Stimulated activated CD4-positive, alpha-beta T cell treated with anti-CD3 and anti-CD28 coated beads, Interleukin-1b, Interleukin-23, amount 100 ng/mL, for 1 hour (primary cell): ENCODE measurements at regions not wholly inside any gene's neighbourhood (a gene's known extent, or its start where the extent isn't known, plus 50 kb on each side); places are given as distances from the start of the nearest gene placed in this dataset.

Experiments
- DNase-seq, 2 donors: peaks; one replicate each; pipeline ENCODE4 v3.0.0-alpha.2; 2020; ENCODE audit warnings: low read depth in 2 of 2

DNA sequence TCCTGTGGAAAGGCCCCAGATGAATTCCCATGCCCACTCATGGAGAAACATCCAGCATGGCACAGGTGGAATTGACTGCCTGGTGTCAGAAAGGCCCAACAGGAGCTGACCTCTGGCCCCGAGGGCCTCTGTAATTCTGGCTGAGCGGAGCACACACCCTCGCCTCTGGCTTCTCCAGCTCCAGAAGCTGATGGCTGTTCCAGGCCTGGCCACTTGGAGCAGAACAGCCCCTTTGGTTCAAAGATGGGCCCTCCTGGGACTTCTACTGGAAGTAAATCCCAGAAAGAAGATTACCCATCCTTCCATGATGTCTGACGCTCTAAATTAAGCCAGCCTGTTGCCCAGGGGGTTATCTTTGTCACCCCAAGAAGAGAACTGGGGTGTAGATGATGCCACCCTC, 275.1 kb upstream of the CDH4 start:
- DNase-seq, result no peak

DNA sequence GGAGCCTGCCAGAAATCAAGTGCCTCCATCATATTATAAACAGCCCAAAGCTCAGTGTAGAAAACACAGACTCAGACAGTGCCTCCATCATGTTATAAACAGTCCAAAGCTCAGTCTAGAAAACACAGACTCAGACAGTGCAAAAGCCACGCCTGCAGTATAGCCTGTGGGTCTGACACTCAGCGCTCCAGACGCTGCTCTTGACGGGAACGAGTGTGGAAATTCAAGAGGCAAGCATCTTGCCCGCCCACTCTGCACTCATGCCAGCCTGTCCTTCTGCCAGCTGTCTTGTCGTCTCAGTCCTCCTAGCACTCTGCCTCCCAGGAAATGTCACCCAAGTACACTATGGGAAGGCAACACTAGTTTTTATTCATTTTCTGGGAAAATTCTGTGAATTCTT, 274.2 kb upstream of the CDH4 start:
- DNase-seq, result no peak

DNA sequence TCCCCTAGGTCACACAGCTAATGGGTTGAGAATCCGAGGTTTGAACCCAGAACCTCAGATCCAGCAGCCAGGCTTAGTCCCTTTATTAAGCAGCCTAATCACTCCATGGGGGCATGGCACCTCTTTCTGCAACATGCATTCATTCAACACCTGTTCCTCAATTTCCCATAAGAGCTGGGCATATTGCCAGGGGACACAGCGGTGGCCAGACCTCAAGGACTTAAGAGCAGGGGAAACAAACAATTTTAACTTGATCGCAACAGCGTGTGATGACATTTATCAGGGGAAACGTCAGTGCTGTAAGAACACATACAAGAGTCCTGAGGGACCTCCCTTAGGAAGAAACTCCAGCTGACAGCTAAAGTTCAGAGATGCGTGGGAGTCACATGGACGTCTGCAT, 267.4 kb upstream of the CDH4 start:
- DNase-seq, result no peak

DNA sequence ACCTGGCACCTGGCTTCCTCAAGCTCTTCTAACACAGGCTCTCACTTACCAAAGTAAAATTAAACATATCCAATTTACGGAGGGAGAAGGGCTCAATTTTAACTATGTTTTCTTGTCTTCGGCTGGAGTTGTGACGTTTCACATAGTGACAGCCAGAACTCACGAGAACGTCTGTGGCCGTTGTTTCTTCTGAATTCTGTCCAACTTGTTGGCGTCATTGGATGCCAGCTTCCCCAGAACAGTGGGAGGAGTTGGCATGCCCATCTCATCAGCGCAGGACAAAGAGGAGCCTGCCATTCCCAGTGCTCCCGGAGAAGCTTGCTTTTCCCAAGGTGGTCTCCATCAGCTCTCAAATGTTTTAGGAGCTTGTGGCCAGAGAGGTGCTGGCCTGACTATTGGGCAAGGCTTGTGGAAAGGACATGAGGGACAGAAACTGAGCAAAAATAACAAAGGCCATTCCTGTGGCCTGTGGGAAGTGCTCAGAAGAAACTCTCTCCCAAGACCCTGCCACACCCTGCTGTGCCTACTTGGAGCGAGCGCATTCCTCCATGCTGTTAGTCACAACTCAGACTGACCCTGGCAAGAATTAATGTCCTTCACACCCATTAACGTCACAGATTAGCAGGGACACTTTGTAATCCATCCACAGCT, 265.4 kb upstream of the CDH4 start:
- DNase-seq, result no peak

DNA sequence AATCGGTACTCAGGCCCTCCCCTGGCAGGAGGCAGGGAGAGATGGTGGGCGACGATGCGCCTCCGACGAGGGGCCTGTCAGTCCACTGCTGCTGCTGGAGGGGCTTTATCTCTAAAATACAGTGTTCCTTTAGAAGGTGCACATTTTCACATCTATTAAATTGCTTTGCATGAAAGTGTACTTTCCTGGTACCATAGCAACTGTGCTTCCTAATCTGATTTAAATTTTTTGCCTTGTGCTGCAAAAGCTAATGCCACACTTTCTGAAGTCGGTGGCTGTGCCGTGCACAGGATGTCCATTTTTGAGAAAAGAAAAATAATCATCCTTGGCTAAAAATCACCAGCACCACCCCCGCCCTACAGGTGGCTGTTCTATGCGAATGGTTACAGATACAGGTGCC, 262.0 kb upstream of the CDH4 start:
- no peak for DNase-seq

DNA sequence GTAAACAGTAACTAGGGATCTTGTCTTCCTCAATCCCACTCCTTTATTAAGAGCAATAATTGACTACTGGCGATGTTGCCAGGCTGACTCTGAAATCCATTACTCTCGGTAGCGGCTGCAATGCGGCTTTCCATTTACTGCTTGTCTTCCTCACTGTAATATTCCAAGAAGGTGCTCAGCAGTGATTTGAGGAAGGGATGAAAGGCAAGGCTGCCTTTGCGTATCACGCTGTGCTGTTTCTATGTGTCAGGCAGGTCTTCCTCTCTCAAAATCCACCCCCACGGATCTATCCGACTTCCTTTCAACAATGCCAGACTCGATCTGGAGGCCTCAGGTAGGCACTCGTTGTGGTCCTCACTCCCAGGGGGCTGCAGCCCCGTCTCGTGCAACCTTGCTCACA, 261.4 kb upstream of the CDH4 start:
- no peak for DNase-seq

DNA sequence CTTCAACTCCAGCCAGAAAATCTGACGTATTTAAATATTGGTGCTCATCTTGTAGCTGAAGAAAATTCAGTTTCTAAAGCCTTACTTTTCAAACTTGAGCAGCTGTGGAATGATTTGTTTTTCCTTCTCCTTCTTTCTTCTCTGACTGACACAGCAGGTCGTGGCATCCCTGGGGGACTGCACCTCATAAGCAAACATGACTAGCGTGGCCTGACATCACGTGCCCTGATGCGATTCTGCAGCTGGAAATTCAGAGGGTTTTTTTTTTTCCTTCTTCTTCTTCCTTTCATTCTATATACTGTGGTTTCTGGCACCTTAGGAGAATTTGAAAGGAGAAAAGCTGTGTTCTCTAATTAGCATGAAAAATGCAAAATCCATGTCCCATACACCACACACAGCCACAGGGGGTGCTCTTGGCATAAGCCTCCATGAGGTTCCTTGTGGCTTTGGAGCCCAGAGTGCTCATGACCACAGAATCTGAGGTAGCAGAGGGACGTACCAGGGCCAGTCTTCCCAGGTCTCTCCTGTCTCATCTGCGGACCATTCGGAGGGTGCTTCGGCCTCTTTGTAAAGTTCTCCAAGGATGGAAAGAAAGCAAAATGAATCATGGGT, 258.5 kb upstream of the CDH4 start:
- DNase-seq, result no peak

DNA sequence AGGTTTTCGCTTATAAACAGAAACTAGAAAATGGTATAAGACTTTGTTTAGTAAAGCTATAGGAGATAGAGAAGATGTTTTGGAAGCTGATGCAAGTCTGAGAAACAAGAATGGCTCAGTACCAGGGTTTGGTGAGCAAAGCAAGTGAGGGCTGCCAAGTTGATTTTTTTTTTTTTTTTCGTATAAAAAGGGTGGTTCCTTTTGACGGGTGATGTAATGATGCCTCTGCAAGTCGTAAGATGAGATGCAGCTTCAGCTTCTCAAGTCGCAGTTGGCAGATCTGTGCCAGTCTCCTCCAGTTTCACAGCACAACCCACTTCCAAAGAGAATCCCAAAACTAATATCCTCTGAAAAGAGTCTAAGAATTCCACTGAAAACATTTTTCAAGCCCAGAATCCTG, 252.8 kb upstream of the CDH4 start:
- no peak for DNase-seq

DNA sequence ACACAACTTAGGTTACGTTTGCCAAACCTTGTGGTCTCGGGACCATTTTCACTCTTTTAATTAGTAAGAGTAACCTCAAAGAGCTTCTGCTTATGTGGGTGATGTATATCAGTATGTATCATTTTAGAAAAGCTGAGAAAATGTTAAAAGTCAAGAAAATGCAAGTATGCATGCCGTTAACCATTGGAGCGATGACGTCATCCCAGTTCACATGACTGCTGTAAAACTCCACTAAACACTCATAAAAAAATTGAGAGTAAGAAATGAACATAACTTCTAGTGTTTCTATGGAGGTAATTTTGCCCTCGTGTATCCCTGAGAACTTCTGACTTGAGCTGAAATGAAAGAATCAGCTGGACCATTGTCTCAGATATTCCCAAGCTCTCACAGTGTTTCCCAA, 250.0 kb upstream of the CDH4 start:
- DNase-seq, result no peak

DNA sequence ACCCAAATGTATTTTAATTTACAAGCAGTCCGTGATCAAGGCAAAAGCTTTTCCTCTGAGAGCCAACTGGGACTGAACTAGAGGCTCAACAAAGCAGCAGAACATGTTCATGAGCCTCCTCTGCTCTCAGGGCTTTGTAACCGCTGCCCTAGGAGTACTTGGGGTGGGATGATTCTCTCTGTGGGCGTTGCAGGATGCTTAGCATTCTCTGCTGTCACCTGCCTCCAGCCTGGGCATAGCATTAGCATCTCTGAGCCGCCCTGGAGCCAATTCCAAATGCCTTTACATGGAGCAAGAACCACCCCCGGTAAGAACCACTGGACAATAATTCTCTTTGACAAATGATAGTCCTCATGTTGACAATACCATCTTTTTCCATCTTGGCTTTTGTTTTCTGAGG, 237.6 kb upstream of the CDH4 start:
- DNase-seq, result no peak

DNA sequence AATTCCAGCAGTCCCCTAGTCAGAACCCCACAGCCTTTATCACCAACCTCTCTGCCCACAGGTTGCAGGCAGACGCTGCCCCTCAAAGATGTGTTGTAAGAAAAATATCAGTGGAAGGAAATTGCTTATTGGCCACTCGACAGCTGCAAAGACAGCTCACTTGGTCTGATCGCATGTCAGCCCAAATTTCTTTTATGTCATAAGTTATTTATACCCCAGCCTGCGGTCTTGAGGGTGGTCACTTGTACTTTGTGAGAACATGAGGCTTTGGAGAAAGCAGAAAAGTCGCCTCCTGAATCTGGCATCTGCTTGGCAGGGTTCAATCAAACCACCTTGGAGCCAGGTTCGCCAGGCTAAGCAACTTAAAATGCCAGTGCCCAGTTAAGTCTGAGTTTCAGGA, 236.5 kb upstream of the CDH4 start:
- DNase-seq, result no peak

DNA sequence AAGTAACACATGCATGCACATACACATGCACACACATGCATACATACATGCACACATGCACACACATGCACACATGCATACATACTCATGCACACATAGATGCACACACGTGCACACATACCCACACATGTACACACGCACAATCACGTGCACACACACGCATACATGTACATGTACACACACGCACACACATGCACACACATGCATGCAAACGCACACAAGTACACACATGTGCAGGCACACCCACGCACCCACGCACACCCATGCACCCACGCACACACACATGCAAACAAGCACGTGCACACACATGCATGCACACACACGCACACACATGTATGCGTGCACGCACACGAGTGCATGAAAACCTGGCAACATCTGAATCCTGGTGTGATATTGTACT, 232.7 kb upstream of the CDH4 start:
- no peak for DNase-seq

DNA sequence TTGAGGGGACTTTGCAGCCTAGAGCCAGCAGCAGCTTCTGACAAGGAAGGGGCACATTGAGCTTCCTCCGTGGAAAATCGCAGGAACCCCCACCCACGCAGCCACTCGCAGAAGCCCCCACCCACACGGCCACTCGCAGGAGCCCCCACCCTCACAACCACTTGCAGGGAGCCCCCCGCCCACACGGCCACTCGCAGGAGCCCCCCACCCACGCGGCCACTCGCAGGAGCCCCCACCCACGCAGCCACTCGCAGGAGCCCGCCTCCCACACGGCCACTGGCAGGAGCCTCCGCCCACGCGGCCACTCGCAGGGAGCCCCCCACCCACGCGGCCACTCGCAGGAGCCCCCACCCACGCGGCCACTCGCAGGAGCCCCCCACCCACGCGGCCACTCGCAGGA, 228.4 kb upstream of the CDH4 start:
- DNase-seq, result no peak

DNA sequence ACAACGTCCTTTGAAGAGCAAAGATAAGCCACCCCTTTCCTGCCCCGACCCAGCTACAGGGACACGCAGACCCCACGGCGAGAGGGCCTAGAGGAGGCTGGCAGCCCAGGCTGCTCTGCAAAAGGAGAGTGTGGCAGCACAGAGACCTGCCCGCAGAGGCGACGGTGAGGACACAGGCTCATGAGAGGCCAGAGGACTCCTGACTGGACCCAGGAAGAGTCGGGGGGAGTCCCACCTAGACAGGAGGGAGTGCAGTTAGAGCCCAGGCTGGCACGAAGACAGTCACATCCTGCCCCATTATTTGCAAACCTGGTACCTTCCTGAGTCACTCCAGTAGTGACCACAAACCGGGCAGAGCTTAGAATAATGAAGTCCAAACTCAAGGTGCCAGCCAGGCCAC, 227.7 kb upstream of the CDH4 start:
- DNase-seq, result no peak

DNA sequence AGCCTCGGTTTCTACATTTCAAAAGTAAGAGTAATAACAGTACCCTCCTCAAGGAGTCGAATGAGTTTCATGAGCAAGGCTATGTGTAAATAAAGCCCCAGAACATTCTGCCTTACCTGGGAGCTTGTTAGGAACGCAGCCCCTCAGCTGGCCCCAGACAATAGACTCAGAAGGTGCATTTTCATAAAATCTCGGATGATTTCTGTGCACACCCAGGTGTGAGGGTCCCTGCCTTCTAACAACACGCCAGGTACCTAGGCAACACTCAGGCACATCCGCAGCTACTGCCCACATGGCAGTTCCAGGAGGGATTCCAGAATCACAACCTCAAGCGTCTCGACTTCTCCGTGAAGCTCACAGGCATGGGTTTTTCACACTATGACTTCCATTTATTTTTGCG, 226.5 kb upstream of the CDH4 start:
- DNase-seq, result no peak

DNA sequence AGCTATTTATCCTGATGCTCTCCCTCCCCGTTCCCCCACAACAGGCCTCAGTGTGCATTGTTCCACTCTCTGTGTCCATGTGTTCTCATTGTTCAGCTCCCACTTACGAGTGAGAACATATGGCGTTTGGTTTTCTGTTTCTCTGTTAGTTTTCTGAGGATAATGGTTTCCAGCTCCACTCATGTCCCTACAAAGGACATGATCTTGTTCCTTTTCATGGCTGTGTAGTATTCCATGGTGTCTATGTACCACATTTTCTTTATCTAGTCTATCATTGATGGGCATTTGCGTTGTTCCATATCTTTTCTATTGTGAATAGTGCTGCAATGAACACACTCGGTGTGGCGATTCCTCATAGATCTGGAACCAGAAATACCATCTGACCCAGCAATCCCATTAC, 225.9 kb upstream of the CDH4 start:
- no peak for DNase-seq

DNA sequence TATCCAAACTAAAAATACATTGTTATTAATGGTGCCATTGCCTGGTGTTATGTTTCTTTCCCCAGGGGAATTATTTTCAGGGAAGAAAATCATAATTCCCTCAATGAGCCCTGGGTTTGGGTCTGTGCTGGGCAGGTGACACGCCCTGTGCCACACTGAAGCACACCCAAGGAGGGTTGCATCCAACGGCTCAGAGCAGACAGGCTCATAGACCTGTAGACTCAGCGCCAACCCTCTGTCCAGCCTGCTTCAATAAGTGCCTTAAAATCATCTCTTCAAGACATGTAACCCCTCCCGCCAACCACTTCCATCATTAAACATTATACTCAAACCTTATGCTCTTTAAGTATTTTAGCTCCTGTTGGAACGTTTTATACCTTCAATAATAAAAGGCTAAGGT, 225.3 kb upstream of the CDH4 start:
- DNase-seq, result no peak

DNA sequence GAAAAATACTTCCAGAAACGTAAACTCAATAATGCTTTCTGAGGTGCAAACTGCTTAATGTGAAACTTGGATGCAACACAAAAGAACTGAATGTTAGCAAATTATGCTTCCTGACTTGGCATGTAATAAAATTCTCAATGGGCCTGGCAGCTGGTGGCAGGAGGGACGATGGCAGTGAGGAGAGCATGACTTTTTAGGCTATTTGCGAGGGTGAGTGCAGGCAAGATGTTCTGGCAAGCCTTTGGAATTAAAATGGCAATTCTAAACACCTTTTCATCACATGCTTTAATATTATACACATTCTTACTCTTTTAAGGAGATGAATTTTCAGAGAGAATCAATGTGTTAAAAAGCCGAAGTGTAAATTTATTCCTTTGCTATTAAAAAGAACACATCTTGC, 224.8 kb upstream of the CDH4 start:
- DNase-seq, result no peak

DNA sequence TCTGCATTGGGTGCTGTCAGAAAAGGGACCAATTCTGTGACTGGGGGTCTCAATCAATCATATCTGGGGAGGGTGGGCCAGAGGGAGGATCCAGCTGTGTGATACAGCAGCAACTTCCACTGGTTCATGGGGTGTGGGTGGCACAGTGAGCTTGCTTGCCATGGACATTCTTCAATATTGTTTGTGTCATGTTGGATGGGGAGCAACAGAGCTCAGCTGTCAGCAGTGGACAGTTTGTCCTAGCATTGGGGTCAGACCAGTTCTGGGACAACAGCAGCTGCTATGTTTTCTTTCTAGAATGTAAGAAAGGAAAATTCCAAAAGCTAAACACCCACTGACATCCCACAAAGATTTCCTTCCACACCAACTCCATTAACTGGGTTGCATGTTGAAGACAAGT, 221.9 kb upstream of the CDH4 start:
- no peak for DNase-seq

DNA sequence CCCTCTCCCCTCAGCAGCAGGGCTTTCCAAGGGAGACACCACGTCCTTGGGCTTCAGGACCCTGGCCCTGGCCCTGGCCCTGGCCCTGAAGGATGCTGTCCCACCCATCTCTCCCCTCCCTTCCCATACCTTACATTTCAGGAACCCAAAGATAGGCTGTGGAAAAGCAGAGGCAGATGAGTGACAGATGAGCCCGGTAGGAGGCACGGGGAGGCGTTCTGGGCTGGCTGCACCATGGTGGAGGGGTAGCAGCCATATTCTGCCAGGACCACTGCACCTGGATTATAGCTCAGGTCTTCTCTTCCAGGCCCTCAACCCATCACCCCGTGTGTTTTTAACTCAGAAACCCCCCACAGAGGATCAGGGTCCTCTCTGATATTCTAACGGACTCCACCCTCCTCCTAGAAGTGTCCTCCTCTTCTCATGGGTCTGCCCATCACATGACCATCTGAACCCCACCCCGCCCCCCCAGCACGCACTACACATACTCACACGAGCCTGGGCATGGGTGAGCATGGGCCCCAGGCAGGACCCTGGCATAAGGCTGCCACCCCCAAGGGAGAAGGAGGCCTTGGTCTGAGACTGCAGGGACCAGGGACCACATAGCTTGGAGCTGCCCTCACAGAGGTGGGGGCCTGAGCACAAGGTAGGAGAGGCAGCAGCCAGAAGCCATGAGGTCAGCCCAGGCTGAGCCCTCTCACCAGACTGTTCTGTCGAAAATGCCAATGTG, 220.8 kb upstream of the CDH4 start:
- DNase-seq, result no peak

DNA sequence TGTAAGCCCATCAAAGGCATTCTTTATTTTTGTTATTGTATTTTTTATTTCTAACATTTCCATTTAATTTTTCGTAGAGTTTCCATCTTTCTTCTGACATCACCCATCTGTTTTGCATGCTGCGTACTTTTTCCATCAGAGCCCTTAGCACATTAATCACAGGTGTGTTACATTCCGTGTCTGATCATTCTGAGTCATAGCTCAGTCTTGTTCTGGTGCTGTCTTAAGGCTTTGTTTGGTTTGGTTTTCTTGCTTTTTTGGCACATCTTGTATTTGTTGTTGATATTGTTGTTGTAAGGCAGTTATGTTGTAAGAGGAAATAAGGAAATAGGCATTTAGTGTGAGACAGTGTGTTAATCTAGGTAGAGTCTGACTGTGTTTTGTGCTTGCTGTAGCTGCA, 214.6 kb upstream of the CDH4 start:
- no peak for DNase-seq

DNA sequence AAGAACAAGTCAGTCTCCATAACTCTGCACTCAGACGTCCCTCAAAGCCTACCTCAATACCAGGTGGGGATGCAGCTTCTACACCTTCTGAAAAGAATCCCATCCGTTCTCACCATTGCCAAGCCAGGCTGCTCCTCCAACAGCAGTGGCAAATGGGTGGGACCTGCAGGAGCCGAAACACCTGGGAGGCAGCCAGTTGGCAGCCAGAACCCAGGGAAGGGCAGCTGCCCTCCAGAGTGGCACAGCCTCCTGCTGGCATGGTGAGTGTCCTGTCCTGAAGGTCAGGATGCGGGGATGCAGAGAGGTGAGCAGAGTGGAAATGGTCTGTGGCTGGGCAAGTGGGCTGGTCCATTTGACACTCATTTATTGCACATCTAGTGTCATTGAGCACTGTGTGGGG, 210.6 kb upstream of the CDH4 start:
- DNase-seq, result no peak

DNA sequence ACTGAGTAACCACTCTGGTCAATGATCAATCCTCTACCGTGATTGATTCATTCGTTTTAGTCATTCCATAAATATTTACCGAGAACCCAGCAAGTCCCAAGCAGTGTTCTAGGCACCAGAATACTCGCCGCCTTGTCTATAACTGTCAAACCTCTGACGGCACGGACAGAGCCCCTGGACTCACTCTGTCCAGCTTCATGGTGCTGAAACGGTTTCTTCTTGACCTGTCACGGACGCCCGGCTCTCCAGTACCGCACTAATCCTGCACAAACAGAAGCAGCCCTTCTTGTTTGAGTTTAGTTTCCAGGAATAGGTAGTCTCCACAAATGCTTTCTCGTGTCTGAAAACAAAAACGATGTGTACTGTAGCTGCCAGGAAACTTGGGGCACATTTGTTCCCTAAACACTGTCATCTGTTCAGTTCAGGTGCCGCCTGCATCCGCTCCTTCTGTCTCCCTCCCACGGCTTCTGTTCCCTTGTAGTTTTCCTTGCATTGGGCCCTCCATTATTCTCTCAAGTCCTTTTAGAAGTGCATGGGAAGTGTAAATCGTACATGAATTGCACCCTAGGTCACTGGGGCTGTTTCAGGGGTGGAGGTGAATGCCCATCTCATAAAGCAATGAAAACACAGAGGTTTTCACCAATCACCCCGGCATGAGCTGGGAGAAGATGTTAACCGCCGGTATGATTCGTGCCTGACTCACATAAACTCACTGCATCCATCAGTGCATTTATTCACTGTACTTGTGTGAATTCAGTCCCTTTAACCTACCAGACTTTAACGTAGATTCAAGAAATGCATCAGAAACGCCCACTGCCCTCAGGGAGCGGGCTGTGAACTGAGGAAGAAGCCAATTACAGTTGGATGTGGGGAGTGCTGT, 209.3 kb upstream of the CDH4 start:
- no peak for DNase-seq
